ENCODE measurements at regions not wholly inside any gene's neighbourhood (a gene's known extent, or its start where the extent isn't known, plus 50 kb on each side); places are given as distances from the start of the nearest gene placed in this dataset.
"Not testable (repeated sequence)": the region's sequence is repeated elsewhere in the genome, so short reads cannot be mapped to it uniquely, and the experiment has no call there.

- no peak for DNase-seq (ENCODE audit: low spot score)
- intact Hi-C loops (cut with DNase I), result no loop called here
Measured at GRCh38 chr12:67887065-67887464, 102.2 kb upstream of the IFNG-AS1 start.

GRCh38 chr12:67889931-67890330 lies 99.3 kb upstream of the IFNG-AS1 start:
- intact Hi-C loops (cut with DNase I), result no loop called here

GRCh38 chr12:67890726-67891258 lies 98.5 kb upstream of the IFNG-AS1 start:
- DNase-seq (ENCODE audit: low spot score), result no peak
- intact Hi-C loops (cut with DNase I), result no loop called here

More at GRCh38 chr12:67889931-67890330, 99.3 kb upstream of the IFNG-AS1 start:
- no peak for DNase-seq (ENCODE audit: low spot score)

GRCh38 chr12:67891596-67891995 lies 97.7 kb upstream of the IFNG-AS1 start:
- no peak for DNase-seq (ENCODE audit: low spot score)
- intact Hi-C loops (cut with DNase I), result no loop called here

GRCh38 chr12:67892259-67893021 lies 96.8 kb upstream of the IFNG-AS1 start:
- intact Hi-C loops (cut with DNase I), result no loop called here
- no peak for DNase-seq (ENCODE audit: low spot score)

- intact Hi-C loops (cut with DNase I), result no loop called here
- no peak for DNase-seq (ENCODE audit: low spot score)
Measured at GRCh38 chr12:67893022-67893580, 96.1 kb upstream of the IFNG-AS1 start.

GRCh38 chr12:67900418-67900817 lies 88.8 kb upstream of the IFNG-AS1 start:
- intact Hi-C loops (cut with DNase I); DNase-seq (ENCODE audit: low spot score): not testable (repeated sequence)

- no peak for DNase-seq (ENCODE audit: low spot score)
- intact Hi-C loops (cut with DNase I), result no loop called here
Measured at GRCh38 chr12:67909091-67909531, 80.1 kb upstream of the IFNG-AS1 start.

GRCh38 chr12:67909681-67910080 lies 79.6 kb upstream of the IFNG-AS1 start:
- no peak for DNase-seq (ENCODE audit: low spot score)
- intact Hi-C loops (cut with DNase I), result no loop called here

- no peak for DNase-seq (ENCODE audit: low spot score)
Measured at GRCh38 chr12:67910360-67911274, 78.6 kb upstream of the IFNG-AS1 start.

GRCh38 chr12:67911275-67911600 lies 78.0 kb upstream of the IFNG-AS1 start:
- DNase-seq (ENCODE audit: low spot score), result no peak
- intact Hi-C loops (cut with DNase I), result no loop called here

More at GRCh38 chr12:67910360-67911274, 78.6 kb upstream of the IFNG-AS1 start:
- intact Hi-C loops (cut with DNase I), result no loop called here

- intact Hi-C loops (cut with DNase I), result no loop called here
- DNase-seq (ENCODE audit: low spot score), result no peak
Measured at GRCh38 chr12:67911789-67912188, 77.5 kb upstream of the IFNG-AS1 start.

GRCh38 chr12:67915335-67915851 lies 73.9 kb upstream of the IFNG-AS1 start:
- intact Hi-C loops (cut with DNase I), result no loop called here

GRCh38 chr12:67916266-67916970 lies 72.8 kb upstream of the IFNG-AS1 start:
- no peak for DNase-seq (ENCODE audit: low spot score)
- intact Hi-C loops (cut with DNase I), result no loop called here

More at GRCh38 chr12:67915335-67915851, 73.9 kb upstream of the IFNG-AS1 start:
- DNase-seq (ENCODE audit: low spot score), result no peak

GRCh38 chr12:67917811-67918210 lies 71.4 kb upstream of the IFNG-AS1 start:
- intact Hi-C loops (cut with DNase I), result no loop called here
- no peak for DNase-seq (ENCODE audit: low spot score)

GRCh38 chr12:67918441-67918840 lies 70.8 kb upstream of the IFNG-AS1 start:
- DNase-seq (ENCODE audit: low spot score), result no peak
- intact Hi-C loops (cut with DNase I), result no loop called here

- DNase-seq (ENCODE audit: low spot score), result no peak
- intact Hi-C loops (cut with DNase I), result no loop called here
Measured at GRCh38 chr12:67919406-67919805, 69.8 kb upstream of the IFNG-AS1 start.

GRCh38 chr12:67920413-67920812 lies 68.8 kb upstream of the IFNG-AS1 start:
- DNase-seq (ENCODE audit: low spot score), result no peak
- intact Hi-C loops (cut with DNase I), result no loop called here

- DNase-seq (ENCODE audit: low spot score), result no peak
- intact Hi-C loops (cut with DNase I), result no loop called here
Measured at GRCh38 chr12:67921286-67921685, 68.0 kb upstream of the IFNG-AS1 start.

Data from cardiac septum (tissue), 1 donor.